Epithelial cell of proximal tubule (primary cell): ENCODE measurements at regions not wholly inside any gene's neighbourhood (a gene's known extent, or its start where the extent isn't known, plus 50 kb on each side); places are given as distances from the start of the nearest gene placed in this dataset.
"Not testable (repeated sequence)": the region's sequence is repeated elsewhere in the genome, so short reads cannot be mapped to it uniquely, and the experiment has no call there.

Experiments used
- DNase-seq: peaks from one replicate; pipeline ENCODE4 v3.0.0-alpha.2; 2011; ENCODE audit warnings: low read depth
- H3K4me3 ChIP-seq: 2 replicates; pipeline ENCODE4 v1.5.1; 2011; ENCODE audit warnings: low read depth, mild to moderate bottlenecking, low read length
- CTCF ChIP-seq: conservative IDR thresholded peaks from 2 replicates; pipeline ENCODE4 v1.5.1; 2012; ENCODE audit warnings: low read depth, mild to moderate bottlenecking, low read length

- peak; percentile 74 for TF ChIP-seq CTCF
- no peak for DNase-seq
- peak overlapping the region; percentile 52 for H3K4me3 ChIP-seq
These were observed 145.9 kb downstream of the CCDC74A start for GRCh38 chr2:131673400-131674173.

- TF ChIP-seq CTCF = no peak
- H3K4me3 ChIP-seq = no peak overlapping the region
- no peak for DNase-seq
These were observed 146.5 kb downstream of the CCDC74A start for GRCh38 chr2:131674174-131674507.

GRCh38 chr2:131681611-131682121 is 154.0 kb downstream of the CCDC74A start:
- not testable (repeated sequence) for DNase-seq
- H3K4me3 ChIP-seq = peak overlapping the region; percentile 78

- DNase-seq = no peak
- peak; percentile 55 for TF ChIP-seq CTCF
- peak overlapping the region; percentile 78 for H3K4me3 ChIP-seq
These were observed 154.6 kb downstream of the CCDC74A start for GRCh38 chr2:131682122-131682944.

GRCh38 chr2:131682945-131683330 is 155.2 kb downstream of the CCDC74A start:
- DNase-seq = not testable (repeated sequence)
- H3K4me3 ChIP-seq = peak overlapping the region; percentile 78

- peak overlapping the region; percentile 37 for H3K4me3 ChIP-seq
- not testable (repeated sequence) for DNase-seq
These were observed 157.1 kb downstream of the CCDC74A start for GRCh38 chr2:131684631-131685316.

GRCh38 chr2:131686164-131686893 is 158.6 kb downstream of the CCDC74A start:
- TF ChIP-seq CTCF = peak; percentile 24
- not testable (repeated sequence) for DNase-seq, H3K4me3 ChIP-seq

GRCh38 chr2:131686894-131687238 is 159.2 kb downstream of the CCDC74A start:
- not testable (repeated sequence) for DNase-seq, H3K4me3 ChIP-seq

- H3K4me3 ChIP-seq, DNase-seq: not testable (repeated sequence)
These were observed 161.4 kb downstream of the CCDC74A start for GRCh38 chr2:131689066-131689465.

GRCh38 chr2:131711268-131711667 is 183.6 kb downstream of the CCDC74A start:
- not testable (repeated sequence) for DNase-seq, H3K4me3 ChIP-seq

- not testable (repeated sequence) for DNase-seq, H3K4me3 ChIP-seq
These were observed 190.2 kb downstream of the CCDC74A start for GRCh38 chr2:131717907-131718306.

GRCh38 chr2:131721163-131721562 is 193.5 kb downstream of the CCDC74A start:
- DNase-seq = not testable (repeated sequence)

GRCh38 chr2:131722256-131722655 is 194.6 kb downstream of the CCDC74A start:
- not testable (repeated sequence) for DNase-seq, H3K4me3 ChIP-seq

More at GRCh38 chr2:131721163-131721562, 193.5 kb downstream of the CCDC74A start:
- H3K4me3 ChIP-seq = not testable (repeated sequence)
